ENCODE measurements at regions not wholly inside any gene's neighbourhood (a gene's known extent, or its start where the extent isn't known, plus 50 kb on each side); places are given as distances from the start of the nearest gene placed in this dataset.
"Not testable (repeated sequence)": the region's sequence is repeated elsewhere in the genome, so short reads cannot be mapped to it uniquely, and the experiment has no call there.

- ATAC-seq, result no peak
- Mint-ChIP-seq H3K4me1 (ENCODE audit: low read depth) (peaks cover 4% of the 10 kb centered on the region), H3K9me3 (ENCODE audit: insufficient read depth) (no peaks in the 10 kb centered on the region), H3K36me3 (ENCODE audit: low read depth) (no peaks in the 10 kb centered on the region), H3K27me3 (ENCODE audit: low read depth) (no peaks in the 10 kb centered on the region), H3K4me3 (no peak overlapping the region), H3K27ac (no peak overlapping the region)
- DNase-seq, result no peak
- ChIA-PET CTCF (no interaction called here), POLR2A (no interaction called here)
These were observed 196.4 kb upstream of the HDAC4 start for GRCh38 chr2:239597216-239597615.

- CTCF ChIA-PET, result no interaction called here
- Mint-ChIP-seq H3K9me3 (ENCODE audit: insufficient read depth) (no peaks in the 10 kb centered on the region), H3K4me3 (no peak overlapping the region), H3K27me3 (ENCODE audit: low read depth) (no peaks in the 10 kb centered on the region), H3K27ac (no peak overlapping the region), H3K4me1 (ENCODE audit: low read depth) (peaks cover 3% of the 10 kb centered on the region), H3K36me3 (ENCODE audit: low read depth) (no peaks in the 10 kb centered on the region)
- DNase-seq (no peak), ATAC-seq (no peak)
- POLR2A ChIA-PET, result no interaction called here
These were observed 196.0 kb upstream of the HDAC4 start for GRCh38 chr2:239596792-239597191.

GRCh38 chr2:239596253-239596652 is 195.4 kb upstream of the HDAC4 start:
- no peaks in the 10 kb centered on the region for H3K36me3 Mint-ChIP-seq (ENCODE audit: low read depth)
- no peak for DNase-seq
- ChIA-PET POLR2A (interaction anchor here (0.5 kb wide), 1 partner anchor 110 kb away, joined by 3 read pairs; no protein-coding TSS in a partner anchor), CTCF (no interaction called here)
- no peak overlapping the region for H3K27ac Mint-ChIP-seq
- no peak overlapping the region for H3K4me3 Mint-ChIP-seq
- no peaks in the 10 kb centered on the region for H3K4me1 Mint-ChIP-seq (ENCODE audit: low read depth)
- no peaks in the 10 kb centered on the region for H3K9me3 Mint-ChIP-seq (ENCODE audit: insufficient read depth)
- no peaks in the 10 kb centered on the region for H3K27me3 Mint-ChIP-seq (ENCODE audit: low read depth)
- no peak for ATAC-seq

- ChIA-PET POLR2A (no interaction called here), CTCF (no interaction called here)
- no peak overlapping the region for H3K27ac Mint-ChIP-seq
These were observed 194.9 kb upstream of the HDAC4 start for GRCh38 chr2:239595726-239596125.

GRCh38 chr2:239594772-239595608 is 194.2 kb upstream of the HDAC4 start:
- no peaks in the 10 kb centered on the region for H3K9me3 Mint-ChIP-seq (ENCODE audit: insufficient read depth)
- ATAC-seq (no peak), DNase-seq (no peak)
- no peaks in the 10 kb centered on the region for H3K27me3 Mint-ChIP-seq (ENCODE audit: low read depth)
- no peak overlapping the region for H3K4me3 Mint-ChIP-seq
- POLR2A ChIA-PET, result no interaction called here
- H3K36me3 Mint-ChIP-seq (ENCODE audit: low read depth), result no peaks in the 10 kb centered on the region
- CTCF ChIA-PET, result no interaction called here
- no peak overlapping the region for H3K27ac Mint-ChIP-seq
- H3K4me1 Mint-ChIP-seq (ENCODE audit: low read depth), result no peaks in the 10 kb centered on the region

More at GRCh38 chr2:239595726-239596125, 194.9 kb upstream of the HDAC4 start:
- Mint-ChIP-seq H3K36me3 (ENCODE audit: low read depth) (no peaks in the 10 kb centered on the region), H3K4me3 (no peak overlapping the region), H3K9me3 (ENCODE audit: insufficient read depth) (no peaks in the 10 kb centered on the region), H3K4me1 (ENCODE audit: low read depth) (no peaks in the 10 kb centered on the region), H3K27me3 (ENCODE audit: low read depth) (no peaks in the 10 kb centered on the region)
- ATAC-seq (no peak), DNase-seq (no peak)

GRCh38 chr2:239594019-239594771 is 193.4 kb upstream of the HDAC4 start:
- no peaks in the 10 kb centered on the region for H3K36me3 Mint-ChIP-seq (ENCODE audit: low read depth)
- DNase-seq, result no peak
- no peak for ATAC-seq
- ChIA-PET CTCF (no interaction called here), POLR2A (interaction anchor here (0.6 kb wide), 1 partner anchor 19 kb away, joined by 4 read pairs; no protein-coding TSS in a partner anchor)
- H3K4me3 Mint-ChIP-seq, result no peak overlapping the region
- no peaks in the 10 kb centered on the region for H3K4me1 Mint-ChIP-seq (ENCODE audit: low read depth)
- H3K27ac Mint-ChIP-seq, result no peak overlapping the region
- H3K27me3 Mint-ChIP-seq (ENCODE audit: low read depth), result no peaks in the 10 kb centered on the region
- no peaks in the 10 kb centered on the region for H3K9me3 Mint-ChIP-seq (ENCODE audit: insufficient read depth)

GRCh38 chr2:239593455-239593854 is 192.6 kb upstream of the HDAC4 start:
- H3K9me3 Mint-ChIP-seq (ENCODE audit: insufficient read depth), result no peaks in the 10 kb centered on the region

GRCh38 chr2:239592629-239593290 is 191.9 kb upstream of the HDAC4 start:
- DNase-seq; POLR2A ChIA-PET; H3K27ac Mint-ChIP-seq; H3K4me1 Mint-ChIP-seq (ENCODE audit: low read depth); H3K27me3 Mint-ChIP-seq (ENCODE audit: low read depth); ATAC-seq; H3K36me3 Mint-ChIP-seq (ENCODE audit: low read depth); H3K9me3 Mint-ChIP-seq (ENCODE audit: insufficient read depth); CTCF ChIA-PET; H3K4me3 Mint-ChIP-seq: not testable (repeated sequence)

More at GRCh38 chr2:239593455-239593854, 192.6 kb upstream of the HDAC4 start:
- ATAC-seq, result no peak
- no peak for DNase-seq
- POLR2A ChIA-PET, result no interaction called here
- CTCF ChIA-PET, result no interaction called here
- Mint-ChIP-seq H3K4me3 (no peak overlapping the region), H3K4me1 (ENCODE audit: low read depth) (no peaks in the 10 kb centered on the region), H3K36me3 (ENCODE audit: low read depth) (no peaks in the 10 kb centered on the region), H3K27me3 (ENCODE audit: low read depth) (no peaks in the 10 kb centered on the region), H3K27ac (no peak overlapping the region)

- no peak overlapping the region for H3K4me3 Mint-ChIP-seq
- no peak for DNase-seq
- H3K9me3 Mint-ChIP-seq (ENCODE audit: insufficient read depth), result no peaks in the 10 kb centered on the region
- ATAC-seq, result no peak
- ChIA-PET CTCF (no interaction called here), POLR2A (no interaction called here)
- no peaks in the 10 kb centered on the region for H3K36me3 Mint-ChIP-seq (ENCODE audit: low read depth)
- H3K27ac Mint-ChIP-seq, result no peak overlapping the region
- no peaks in the 10 kb centered on the region for H3K4me1 Mint-ChIP-seq (ENCODE audit: low read depth)
- H3K27me3 Mint-ChIP-seq (ENCODE audit: low read depth), result no peaks in the 10 kb centered on the region
These were observed 190.4 kb upstream of the HDAC4 start for GRCh38 chr2:239590995-239591915.

GRCh38 chr2:239590276-239590675 is 189.5 kb upstream of the HDAC4 start:
- Mint-ChIP-seq H3K9me3 (ENCODE audit: insufficient read depth) (no peaks in the 10 kb centered on the region), H3K36me3 (ENCODE audit: low read depth) (no peaks in the 10 kb centered on the region), H3K4me3 (no peak overlapping the region), H3K4me1 (ENCODE audit: low read depth) (no peaks in the 10 kb centered on the region), H3K27ac (no peak overlapping the region), H3K27me3 (ENCODE audit: low read depth) (no peaks in the 10 kb centered on the region)
- ChIA-PET CTCF (no interaction called here), POLR2A (no interaction called here)
- no peak for DNase-seq
- ATAC-seq, result no peak

- H3K4me3 Mint-ChIP-seq, result no peak overlapping the region
- no peak for ATAC-seq
- no peak overlapping the region for H3K27ac Mint-ChIP-seq
- H3K27me3 Mint-ChIP-seq (ENCODE audit: low read depth), result no peaks in the 10 kb centered on the region
- no peak for DNase-seq
- no peaks in the 10 kb centered on the region for H3K9me3 Mint-ChIP-seq (ENCODE audit: insufficient read depth)
- H3K4me1 Mint-ChIP-seq (ENCODE audit: low read depth), result no peaks in the 10 kb centered on the region
- no peaks in the 10 kb centered on the region for H3K36me3 Mint-ChIP-seq (ENCODE audit: low read depth)
- CTCF ChIA-PET, result no interaction called here
- POLR2A ChIA-PET, result no interaction called here
These were observed 189.0 kb upstream of the HDAC4 start for GRCh38 chr2:239589833-239590232.
